Stimulated activated effector memory CD8-positive, alpha-beta T cell treated with anti-CD3 and anti-CD28 coated beads, Interleukin-12 subunit alpha, Interleukin-12 subunit beta, amount 100 ng/mL, for 72 hours (primary cell): ENCODE measurements at regions not wholly inside any gene's neighbourhood (a gene's known extent, or its start where the extent isn't known, plus 50 kb on each side); places are given as distances from the start of the nearest gene placed in this dataset.
A peak's percentile ranks its signal among the peaks of the same experiment; 100 is the strongest.

Source experiments
- ATAC-seq: fragments of 150-1000 bp; cut with Tn5 transposase; 2 replicates; pipeline ENCODE4 v1.10.0; 2021
- DNase-seq, 2 donors: peaks; one replicate each; pipeline ENCODE4 v3.0.0; 2021 to 2022; ENCODE audit warnings: low spot score in 2 of 2
- H3K27ac Mint-ChIP-seq: one replicate; pipeline ENCODE4 v1.8.0; 2022; ENCODE audit warnings: mild to moderate bottlenecking, mixed read lengths
- H3K36me3 Mint-ChIP-seq: one replicate; pipeline ENCODE4 v1.8.0; 2022; ENCODE audit warnings: mild to moderate bottlenecking, mixed read lengths
- H3K4me1 Mint-ChIP-seq: one replicate; pipeline ENCODE4 v1.8.0; 2022; ENCODE audit warnings: mixed read lengths
- H3K4me3 Mint-ChIP-seq: one replicate; pipeline ENCODE4 v1.8.0; 2022; ENCODE audit warnings: mild to moderate bottlenecking, mixed read lengths
- H3K9me3 Mint-ChIP-seq: one replicate; pipeline ENCODE4 v1.8.0; 2022; ENCODE audit warnings: mixed read lengths

DNA sequence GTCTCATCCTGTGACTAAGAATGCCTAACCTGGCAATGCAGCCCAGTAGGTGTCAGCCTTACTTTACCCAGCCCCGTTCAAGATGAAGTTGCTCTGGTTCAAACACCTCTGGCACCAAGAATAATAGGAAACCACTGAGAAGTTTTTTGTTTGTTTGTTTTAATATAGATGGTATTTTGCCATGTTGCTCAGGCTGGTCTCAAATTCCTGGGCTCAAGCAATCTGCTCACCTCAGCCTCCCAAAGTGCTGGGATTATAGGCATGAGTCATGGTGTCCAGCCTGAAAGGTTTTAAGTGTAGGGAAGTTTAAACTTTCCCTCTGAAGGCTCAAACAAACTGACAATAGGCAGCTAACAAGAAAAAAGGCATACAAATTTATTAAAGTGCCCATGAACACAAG lies 51.2 kb upstream of the ABCC4 start:
- no peak overlapping the region for H3K27ac Mint-ChIP-seq
- DNase-seq (no peak), ATAC-seq (no peak)
- H3K4me1 Mint-ChIP-seq = no peaks in the 10 kb centered on the region
- no peaks in the 10 kb centered on the region for H3K36me3 Mint-ChIP-seq
- H3K4me3 Mint-ChIP-seq = no peak overlapping the region
- H3K9me3 Mint-ChIP-seq = no peaks in the 10 kb centered on the region

DNA sequence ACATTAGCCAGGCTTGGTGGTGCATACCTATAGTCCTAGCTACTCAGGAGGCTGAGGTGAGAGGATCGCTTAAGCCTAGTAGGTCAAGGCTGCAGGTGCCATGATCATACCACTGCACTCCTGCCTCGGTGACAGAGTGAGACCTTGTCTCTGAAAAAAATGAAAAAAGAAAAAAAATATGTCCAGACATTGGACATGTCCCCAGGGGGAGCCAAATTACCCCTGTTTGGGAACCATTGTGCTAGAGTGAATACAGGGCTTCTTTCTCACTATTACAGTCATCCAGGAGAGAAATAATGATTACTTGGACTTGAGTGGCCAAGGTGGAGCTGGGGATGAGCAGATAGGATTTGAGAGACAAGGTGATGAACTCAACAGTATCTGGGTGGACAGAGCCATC lies 52.9 kb upstream of the ABCC4 start:
- ATAC-seq (peak; percentile 26), DNase-seq (no peak)
- H3K4me1 Mint-ChIP-seq = no peaks in the 10 kb centered on the region
- no peaks in the 10 kb centered on the region for H3K9me3 Mint-ChIP-seq
- H3K4me3 Mint-ChIP-seq = no peak overlapping the region
- no peak overlapping the region for H3K27ac Mint-ChIP-seq
- no peaks in the 10 kb centered on the region for H3K36me3 Mint-ChIP-seq

DNA sequence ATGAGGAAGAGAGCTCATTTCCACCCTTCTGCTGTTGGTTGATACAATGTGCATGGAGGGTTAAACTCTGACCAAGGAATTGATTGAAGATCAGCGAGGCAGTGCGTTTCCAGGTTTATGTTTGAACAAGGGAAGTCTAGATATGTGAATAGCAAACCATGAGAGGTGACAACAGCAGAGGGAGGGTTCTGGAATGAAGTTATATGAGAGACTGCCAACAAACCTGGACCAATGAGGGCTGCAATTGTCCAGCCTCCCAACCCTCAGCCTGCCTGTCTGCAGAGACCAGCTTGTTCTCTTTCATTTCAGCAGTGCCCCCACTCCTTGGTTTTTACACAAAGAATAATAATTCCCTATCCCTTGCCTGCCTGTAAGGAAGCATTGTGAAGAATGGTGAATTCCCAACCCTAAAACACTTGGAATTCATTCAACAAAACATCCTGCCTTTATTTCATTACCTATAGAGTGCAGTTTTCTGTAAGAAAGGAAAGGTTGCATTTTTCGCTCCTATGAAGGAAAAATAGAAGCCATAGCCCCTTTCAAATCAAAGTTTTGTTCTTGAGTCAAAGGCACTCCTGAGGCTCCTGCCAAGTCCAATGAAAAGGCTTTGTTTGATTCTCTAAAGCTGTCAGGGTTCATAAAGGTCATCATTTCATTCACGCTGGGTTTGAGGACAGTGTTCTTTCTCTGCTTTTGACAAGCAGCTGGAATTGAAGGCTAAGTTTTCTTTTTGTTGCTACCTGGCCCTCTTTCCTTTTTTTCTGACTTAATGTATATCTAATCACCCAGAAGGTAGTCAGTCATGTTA lies 53.6 kb upstream of the ABCC4 start:
- H3K36me3 Mint-ChIP-seq = no peaks in the 10 kb centered on the region
- no peak overlapping the region for H3K4me3 Mint-ChIP-seq
- no peak for DNase-seq
- no peak for ATAC-seq
- no peaks in the 10 kb centered on the region for H3K4me1 Mint-ChIP-seq
- H3K27ac Mint-ChIP-seq = no peak overlapping the region
- no peaks in the 10 kb centered on the region for H3K9me3 Mint-ChIP-seq

DNA sequence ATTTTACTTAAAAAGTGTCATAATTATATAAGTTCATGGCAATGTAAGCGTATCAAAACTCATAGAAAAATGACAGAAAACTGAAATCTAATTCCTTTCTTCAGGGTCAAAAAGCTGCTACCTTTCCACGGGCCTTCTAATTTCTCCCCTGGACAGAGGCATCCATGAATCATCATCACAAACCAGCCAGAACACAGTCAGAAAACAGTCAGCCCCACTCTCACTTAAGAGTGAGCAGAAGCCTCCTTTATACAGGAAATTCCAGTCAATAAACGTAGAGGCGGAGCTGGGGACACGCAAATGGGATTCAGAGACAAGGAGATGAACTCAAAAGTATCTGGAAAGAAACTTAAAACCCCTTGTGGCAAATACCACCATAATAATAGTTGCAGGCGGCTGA lies 54.2 kb upstream of the ABCC4 start:
- no peak overlapping the region for H3K27ac Mint-ChIP-seq
- ATAC-seq (no peak), DNase-seq (no peak)
- no peaks in the 10 kb centered on the region for H3K4me1 Mint-ChIP-seq
- no peaks in the 10 kb centered on the region for H3K9me3 Mint-ChIP-seq
- H3K36me3 Mint-ChIP-seq = no peaks in the 10 kb centered on the region
- no peak overlapping the region for H3K4me3 Mint-ChIP-seq

DNA sequence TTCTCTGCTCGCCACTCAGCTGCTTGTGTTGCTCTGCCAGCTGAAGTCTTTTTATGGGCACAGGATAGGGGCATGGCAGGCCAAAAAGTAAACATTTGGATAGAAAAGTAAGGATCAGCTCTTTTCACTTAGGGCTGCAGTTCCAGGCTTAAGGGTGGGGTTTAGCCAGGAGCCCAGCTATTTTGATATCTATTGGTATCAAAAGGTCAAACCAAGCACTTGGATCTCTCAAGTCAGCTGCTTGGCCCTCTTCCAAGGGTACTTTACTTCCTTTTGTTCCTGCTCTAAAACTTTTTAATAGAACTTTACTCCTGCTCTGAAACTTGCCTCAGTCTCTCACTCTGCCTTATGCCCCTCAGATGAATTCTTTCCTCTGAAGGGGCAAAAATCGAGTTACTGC lies 55.7 kb upstream of the ABCC4 start:
- no peak overlapping the region for H3K27ac Mint-ChIP-seq

DNA sequence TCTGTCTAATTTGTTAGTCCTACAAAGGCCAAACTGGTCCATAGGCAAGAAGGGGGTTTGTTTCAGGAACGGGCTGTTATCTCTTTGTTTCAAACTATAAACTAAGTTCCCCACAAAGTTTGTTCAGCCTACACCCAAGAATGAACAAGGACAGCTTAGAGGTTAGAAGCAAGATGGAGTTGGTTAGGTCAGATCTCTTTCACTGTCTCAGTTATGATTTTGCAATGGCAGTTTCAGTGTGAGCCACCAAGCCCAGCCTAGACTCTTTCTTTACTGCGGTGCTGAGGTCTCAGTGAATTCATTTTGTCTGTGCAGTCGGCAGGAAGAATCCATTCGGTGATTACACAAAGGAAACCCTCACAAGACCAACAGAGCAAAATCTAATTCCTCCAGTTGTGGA lies 56.6 kb upstream of the ABCC4 start:
- H3K4me3 Mint-ChIP-seq = no peak overlapping the region
- no peaks in the 10 kb centered on the region for H3K9me3 Mint-ChIP-seq
- no peak for DNase-seq
- ATAC-seq = no peak
- H3K4me1 Mint-ChIP-seq = no peaks in the 10 kb centered on the region
- H3K27ac Mint-ChIP-seq = no peak overlapping the region
- H3K36me3 Mint-ChIP-seq = no peaks in the 10 kb centered on the region

More for the DNA sequence above, 55.7 kb upstream of the ABCC4 start:
- ATAC-seq (no peak), DNase-seq (no peak)
- H3K36me3 Mint-ChIP-seq = no peaks in the 10 kb centered on the region
- no peaks in the 10 kb centered on the region for H3K4me1 Mint-ChIP-seq
- H3K4me3 Mint-ChIP-seq = no peak overlapping the region
- no peaks in the 10 kb centered on the region for H3K9me3 Mint-ChIP-seq

DNA sequence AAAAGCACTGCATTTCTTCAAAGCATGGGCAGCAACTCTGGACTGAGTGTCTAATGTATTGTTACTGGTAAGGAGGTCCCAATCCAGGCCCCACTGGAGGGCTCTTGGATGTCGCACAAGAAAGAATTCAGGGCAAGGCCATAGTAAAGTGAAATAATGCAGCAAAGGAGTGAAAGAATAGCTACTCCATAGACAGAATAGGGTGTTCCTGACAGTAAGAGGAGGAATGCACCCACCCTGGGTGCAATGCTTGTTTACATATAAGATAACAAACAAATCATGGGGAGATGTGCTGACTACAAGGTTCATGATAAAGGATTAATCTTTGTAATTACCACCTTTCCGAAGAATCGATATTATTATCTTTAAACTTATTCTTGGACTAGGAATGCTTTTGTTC lies 58.8 kb upstream of the ABCC4 start:
- ATAC-seq (no peak), DNase-seq (no peak)
- Mint-ChIP-seq H3K4me1 (no peaks in the 10 kb centered on the region), H3K4me3 (no peak overlapping the region), H3K9me3 (no peaks in the 10 kb centered on the region), H3K27ac (no peak overlapping the region), H3K36me3 (no peaks in the 10 kb centered on the region)

DNA sequence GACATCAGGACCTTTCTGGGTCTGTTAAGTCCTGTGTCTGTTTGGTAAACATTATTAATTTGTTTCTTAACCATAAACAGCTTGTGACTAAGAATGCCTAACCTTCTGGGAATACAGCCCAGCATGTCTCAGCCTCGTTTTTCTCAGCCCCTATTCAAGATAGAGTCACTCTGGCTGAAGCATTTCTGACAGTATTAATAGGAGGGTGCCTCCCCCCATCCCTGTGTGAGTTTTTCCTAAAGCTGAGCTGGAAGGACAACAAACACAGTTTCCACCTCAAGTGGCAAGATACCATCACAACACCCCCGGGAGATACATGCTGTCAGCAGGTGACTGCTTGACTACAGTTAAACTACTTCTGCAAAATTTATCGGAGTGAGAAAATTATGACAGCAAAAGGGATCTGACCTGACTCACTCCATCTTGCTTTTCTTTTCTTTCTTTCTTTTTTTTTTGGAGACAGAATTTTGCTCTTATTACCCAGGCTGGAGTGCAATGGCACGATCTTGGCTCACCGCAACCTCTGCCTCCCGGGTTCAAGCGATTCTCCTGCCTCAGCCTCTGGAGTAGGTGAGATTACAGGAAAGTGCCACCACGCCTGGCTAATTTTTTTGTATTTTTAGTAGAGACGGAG lies 59.3 kb upstream of the ABCC4 start:
- Mint-ChIP-seq H3K27ac (no peak overlapping the region), H3K9me3 (no peaks in the 10 kb centered on the region), H3K4me3 (no peak overlapping the region), H3K36me3 (no peaks in the 10 kb centered on the region), H3K4me1 (no peaks in the 10 kb centered on the region)
- no peak for DNase-seq
- no peak for ATAC-seq

DNA sequence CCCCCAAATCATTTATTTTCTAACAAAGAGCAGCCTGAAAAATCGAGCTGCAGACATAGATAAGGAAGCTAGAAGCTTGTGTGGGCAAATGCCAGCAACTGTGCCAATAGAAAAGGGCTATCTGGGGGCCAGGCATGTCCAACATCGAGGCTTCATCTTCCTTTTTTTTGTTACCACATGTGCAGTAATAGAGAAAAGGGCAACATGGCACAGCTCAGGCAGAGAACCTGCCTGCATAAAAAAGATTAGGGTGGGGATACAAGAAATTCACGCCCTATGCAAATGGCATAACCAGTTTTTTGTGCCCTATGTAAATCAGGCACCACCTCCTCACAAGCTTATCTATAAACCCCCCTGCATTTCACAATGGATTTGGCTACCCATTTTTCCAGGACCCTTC lies 60.4 kb upstream of the ABCC4 start:
- H3K4me1 Mint-ChIP-seq = no peaks in the 10 kb centered on the region
- no peaks in the 10 kb centered on the region for H3K9me3 Mint-ChIP-seq
- DNase-seq (no peak), ATAC-seq (no peak)
- H3K27ac Mint-ChIP-seq = no peak overlapping the region
- H3K36me3 Mint-ChIP-seq = no peaks in the 10 kb centered on the region
- H3K4me3 Mint-ChIP-seq = no peak overlapping the region

DNA sequence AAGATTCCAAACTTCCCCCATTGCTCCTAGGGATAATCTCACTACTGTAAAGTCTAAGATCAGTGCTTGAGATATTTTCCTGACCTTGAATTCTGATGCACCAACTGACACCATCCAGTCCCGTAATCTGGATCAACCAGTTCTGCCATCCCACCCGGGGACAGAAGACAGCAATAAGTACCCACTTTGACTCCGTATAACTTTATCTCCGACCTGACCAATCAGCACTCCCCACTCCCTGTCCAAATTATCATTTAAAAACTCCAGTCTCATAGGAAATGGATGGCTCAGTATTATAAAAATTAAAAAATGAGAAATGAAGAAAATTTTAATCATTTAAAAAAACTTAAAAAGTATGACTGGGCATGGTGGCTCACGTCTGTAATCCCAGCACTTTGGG lies 61.4 kb upstream of the ABCC4 start:
- no peaks in the 10 kb centered on the region for H3K9me3 Mint-ChIP-seq

DNA sequence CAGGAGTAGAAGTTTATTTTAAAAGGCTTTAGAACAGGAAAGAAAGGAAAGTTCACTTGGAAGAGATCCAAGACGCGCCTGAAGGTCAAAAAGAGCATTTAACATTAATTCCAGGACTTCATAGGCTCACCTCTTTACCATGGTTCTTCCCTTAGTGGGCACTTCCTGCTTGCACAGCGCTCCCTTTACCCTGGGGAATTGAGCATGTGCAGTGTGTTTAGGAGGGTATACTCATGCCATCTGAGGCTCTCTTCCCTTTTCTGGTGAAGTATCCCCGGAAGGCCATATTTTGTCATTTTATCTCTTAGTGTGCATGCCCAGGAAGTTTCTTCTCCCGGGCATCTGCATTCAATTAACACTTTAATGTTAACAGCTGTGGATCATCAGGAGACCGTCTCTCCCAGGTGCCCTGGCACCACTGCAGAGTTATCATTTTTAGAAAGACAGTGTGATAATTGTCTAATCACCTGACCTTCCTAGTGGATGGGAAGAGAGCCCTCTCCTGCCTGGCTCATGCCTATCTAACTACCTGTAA lies 66.1 kb upstream of the ABCC4 start:
- DNase-seq (no peak), ATAC-seq (no peak)
- H3K4me1 Mint-ChIP-seq = peaks cover 6% of the 10 kb centered on the region
- H3K9me3 Mint-ChIP-seq = no peaks in the 10 kb centered on the region
- H3K4me3 Mint-ChIP-seq = no peak overlapping the region
- no peaks in the 10 kb centered on the region for H3K36me3 Mint-ChIP-seq
- no peak overlapping the region for H3K27ac Mint-ChIP-seq

More for the DNA sequence above, 61.4 kb upstream of the ABCC4 start:
- DNase-seq = no peak
- Mint-ChIP-seq H3K4me1 (no peaks in the 10 kb centered on the region), H3K27ac (no peak overlapping the region), H3K36me3 (no peaks in the 10 kb centered on the region), H3K4me3 (no peak overlapping the region)
- no peak for ATAC-seq

DNA sequence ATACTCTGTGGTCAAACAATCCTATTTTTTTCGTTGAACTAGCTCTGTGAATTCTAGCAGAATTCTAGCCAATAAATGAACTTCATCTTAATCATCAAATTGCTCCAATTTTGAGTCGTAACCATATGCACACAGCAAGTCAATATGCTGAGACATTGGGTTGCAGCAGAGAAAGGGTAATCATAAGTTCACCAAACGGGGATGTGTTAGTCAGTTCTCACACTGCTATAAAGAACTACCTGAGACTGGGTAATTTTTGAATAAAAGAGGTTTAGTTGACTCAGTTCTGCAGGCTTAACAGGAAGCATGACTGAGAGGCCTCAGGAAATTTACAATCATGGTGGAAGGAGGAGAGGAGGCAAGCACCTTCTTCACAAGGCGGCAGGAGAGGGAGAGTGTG lies 67.7 kb upstream of the ABCC4 start:
- no peaks in the 10 kb centered on the region for H3K9me3 Mint-ChIP-seq
- peaks cover 6% of the 10 kb centered on the region for H3K4me1 Mint-ChIP-seq
- no peak overlapping the region for H3K27ac Mint-ChIP-seq
- no peak overlapping the region for H3K4me3 Mint-ChIP-seq
- no peak for DNase-seq
- peak; percentile 60 for ATAC-seq
- H3K36me3 Mint-ChIP-seq = no peaks in the 10 kb centered on the region

DNA sequence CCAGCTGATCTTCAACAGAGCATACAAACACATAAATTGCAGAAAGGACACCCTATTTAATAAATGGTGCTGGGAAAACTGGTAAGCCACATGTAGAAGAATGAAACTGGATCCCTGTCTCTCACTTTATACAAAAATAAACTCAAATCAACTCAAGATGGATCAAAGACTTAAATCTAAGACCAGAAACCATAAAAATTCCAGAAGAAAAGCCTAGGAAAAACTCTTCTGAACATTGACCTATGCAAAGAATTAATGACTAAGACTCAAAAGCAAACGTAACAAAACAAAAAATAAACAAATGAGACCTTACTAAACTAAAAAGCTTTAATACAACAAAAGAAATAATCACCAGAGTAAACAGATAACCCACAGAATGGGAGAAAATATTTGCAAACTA lies 74.5 kb upstream of the ABCC4 start:
- no peaks in the 10 kb centered on the region for H3K36me3 Mint-ChIP-seq
- no peaks in the 10 kb centered on the region for H3K4me1 Mint-ChIP-seq
- DNase-seq (no peak), ATAC-seq (no peak)
- no peak overlapping the region for H3K27ac Mint-ChIP-seq
- no peaks in the 10 kb centered on the region for H3K9me3 Mint-ChIP-seq
- no peak overlapping the region for H3K4me3 Mint-ChIP-seq

DNA sequence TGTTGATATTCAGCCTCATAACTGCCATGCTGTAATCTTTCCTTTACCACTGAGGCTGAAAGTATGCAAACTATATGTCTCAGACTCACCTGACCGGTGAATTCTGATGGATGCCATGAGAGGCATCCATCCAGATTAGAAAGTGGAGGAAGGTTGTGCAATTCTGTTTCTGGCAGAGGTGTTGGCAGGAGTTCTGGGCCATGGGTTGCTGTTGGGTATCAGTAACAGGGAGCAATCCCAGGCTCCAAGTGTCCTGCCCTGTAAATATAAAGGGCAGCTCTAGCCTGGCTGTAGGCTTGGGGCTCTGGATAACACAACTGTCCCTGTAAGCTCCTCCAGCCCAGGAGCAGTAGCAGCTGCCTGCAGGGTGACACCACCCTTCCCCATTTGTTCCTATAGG lies 77.4 kb upstream of the ABCC4 start:
- no peaks in the 10 kb centered on the region for H3K36me3 Mint-ChIP-seq
- no peak for ATAC-seq
- H3K4me1 Mint-ChIP-seq = no peaks in the 10 kb centered on the region
- DNase-seq = no peak
- H3K9me3 Mint-ChIP-seq = no peaks in the 10 kb centered on the region
- H3K27ac Mint-ChIP-seq = peak overlapping the region; percentile 3
- no peak overlapping the region for H3K4me3 Mint-ChIP-seq

DNA sequence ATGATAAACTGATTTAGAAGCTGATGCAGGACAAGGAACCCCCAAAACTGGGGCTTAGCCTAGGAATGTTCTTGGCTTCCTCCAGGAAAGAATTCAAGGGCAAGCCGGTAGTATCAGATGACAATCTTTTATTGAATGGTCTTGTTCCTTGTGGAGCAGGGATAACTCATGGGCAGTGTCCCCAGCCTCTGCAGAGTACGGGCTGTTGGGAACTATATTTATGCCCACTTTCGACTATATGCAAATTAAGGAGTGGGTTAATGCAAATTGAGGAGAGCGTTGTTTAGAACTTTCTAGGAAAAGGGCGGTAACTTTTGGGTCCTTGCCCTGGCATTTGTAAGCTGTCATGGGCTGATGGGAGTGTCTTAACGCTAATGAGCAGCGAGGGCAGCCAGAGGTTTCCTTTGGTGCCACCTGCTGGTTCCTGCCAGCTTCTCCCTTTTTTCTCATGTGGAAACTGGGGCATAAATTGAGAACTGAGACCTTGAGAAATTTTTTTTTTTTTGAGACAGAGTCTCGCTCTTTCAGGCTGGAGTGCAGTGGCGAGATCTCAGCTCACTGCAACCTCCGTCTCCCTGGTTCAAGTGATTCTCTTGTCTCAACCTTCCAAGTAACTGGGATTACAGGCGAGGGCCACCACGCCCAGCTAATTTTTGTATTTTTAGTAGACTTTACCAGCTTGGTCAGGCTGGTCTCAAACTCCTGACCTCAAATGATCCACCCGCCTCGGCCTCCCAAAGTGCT lies 79.4 kb upstream of the ABCC4 start:
- DNase-seq (peak; percentile 40 to 73), ATAC-seq (peak; percentile 88)
- H3K4me1 Mint-ChIP-seq = no peaks in the 10 kb centered on the region
- no peaks in the 10 kb centered on the region for H3K9me3 Mint-ChIP-seq
- H3K36me3 Mint-ChIP-seq = no peaks in the 10 kb centered on the region
- no peak overlapping the region for H3K4me3 Mint-ChIP-seq
- H3K27ac Mint-ChIP-seq = no peak overlapping the region

DNA sequence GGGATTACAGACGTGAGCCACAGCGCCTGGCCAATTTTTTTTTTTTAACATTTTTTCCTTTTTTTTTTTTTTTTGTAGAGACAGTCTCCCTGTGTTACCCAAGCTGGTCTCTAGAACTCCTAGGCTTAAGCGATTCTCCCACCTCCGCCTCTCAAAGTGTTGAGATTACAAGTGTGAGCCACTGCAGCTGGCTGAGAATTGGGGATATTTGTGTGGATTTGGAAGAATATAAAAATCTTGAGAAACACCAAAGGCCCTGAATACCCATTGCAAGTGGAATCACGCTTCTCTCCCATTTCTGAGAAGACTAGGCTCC lies 79.9 kb upstream of the ABCC4 start:
- DNase-seq = no peak
- no peak overlapping the region for H3K27ac Mint-ChIP-seq
- no peaks in the 10 kb centered on the region for H3K36me3 Mint-ChIP-seq
- no peaks in the 10 kb centered on the region for H3K4me1 Mint-ChIP-seq
- H3K9me3 Mint-ChIP-seq = no peaks in the 10 kb centered on the region
- ATAC-seq = no peak
- no peak overlapping the region for H3K4me3 Mint-ChIP-seq
